Lower leg skin (tissue), 3 donors: ENCODE measurements at regions not wholly inside any gene's neighbourhood (a gene's known extent, or its start where the extent isn't known, plus 50 kb on each side); places are given as distances from the start of the nearest gene placed in this dataset.

Experiments used
- POLR2A ChIP-seq, 2 donors: fragments of 450-650 bp; IDR thresholded peaks; one replicate each; pipeline ENCODE4 v1.6.1; 2016 to 2017; ENCODE audit warnings: antibody characterized with exemption in 2 of 2, mild to moderate bottlenecking in 1 of 2, moderate library complexity in 1 of 2
- TF ChIP-seq, protein P1 (sequence below), 3 donors: fragments of 450-650 bp; IDR thresholded peaks; one replicate each; pipeline ENCODE4 v1.5.1; 2016; ENCODE audit warnings: antibody characterized with exemption in 3 of 3, mild to moderate bottlenecking in 3 of 3, moderate library complexity in 2 of 3

DNA sequence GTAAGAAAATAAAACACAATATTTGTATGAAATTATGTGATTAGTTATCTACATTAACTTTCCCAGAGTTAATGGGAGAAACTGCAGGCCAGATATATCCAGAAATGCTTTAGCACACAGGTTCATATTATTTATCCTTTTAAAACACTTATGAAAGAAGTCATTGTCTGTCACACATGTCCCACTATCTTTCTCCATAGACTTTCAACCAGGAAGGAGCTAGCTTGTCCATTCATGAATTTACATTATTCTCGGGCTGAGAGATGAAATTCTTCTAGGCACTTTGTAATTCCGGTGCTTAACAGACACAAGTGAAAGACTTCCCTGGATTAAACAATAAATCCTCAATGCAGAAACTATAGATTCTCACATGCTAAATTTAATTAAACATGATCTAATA, 1043.2 kb downstream of the CDH9 start:
- no peak for TF ChIP-seq POLR2A (IDR thresholded peaks at IDR 0.05)
- TF ChIP-seq, protein P1, sequence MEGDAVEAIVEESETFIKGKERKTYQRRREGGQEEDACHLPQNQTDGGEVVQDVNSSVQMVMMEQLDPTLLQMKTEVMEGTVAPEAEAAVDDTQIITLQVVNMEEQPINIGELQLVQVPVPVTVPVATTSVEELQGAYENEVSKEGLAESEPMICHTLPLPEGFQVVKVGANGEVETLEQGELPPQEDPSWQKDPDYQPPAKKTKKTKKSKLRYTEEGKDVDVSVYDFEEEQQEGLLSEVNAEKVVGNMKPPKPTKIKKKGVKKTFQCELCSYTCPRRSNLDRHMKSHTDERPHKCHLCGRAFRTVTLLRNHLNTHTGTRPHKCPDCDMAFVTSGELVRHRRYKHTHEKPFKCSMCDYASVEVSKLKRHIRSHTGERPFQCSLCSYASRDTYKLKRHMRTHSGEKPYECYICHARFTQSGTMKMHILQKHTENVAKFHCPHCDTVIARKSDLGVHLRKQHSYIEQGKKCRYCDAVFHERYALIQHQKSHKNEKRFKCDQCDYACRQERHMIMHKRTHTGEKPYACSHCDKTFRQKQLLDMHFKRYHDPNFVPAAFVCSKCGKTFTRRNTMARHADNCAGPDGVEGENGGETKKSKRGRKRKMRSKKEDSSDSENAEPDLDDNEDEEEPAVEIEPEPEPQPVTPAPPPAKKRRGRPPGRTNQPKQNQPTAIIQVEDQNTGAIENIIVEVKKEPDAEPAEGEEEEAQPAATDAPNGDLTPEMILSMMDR (IDR thresholded peaks at IDR 0.05): no peak
